Activated gamma-delta T cell treated with Interleukin-2 at 50 U/mL for 16 hours (primary cell): ENCODE measurements at regions not wholly inside any gene's neighbourhood (a gene's known extent, or its start where the extent isn't known, plus 50 kb on each side); places are given as distances from the start of the nearest gene placed in this dataset.
"Not testable (repeated sequence)": the region's sequence is repeated elsewhere in the genome, so short reads cannot be mapped to it uniquely, and the experiment has no call there.

Experiments used
- DNase-seq: peaks from one replicate; pipeline ENCODE4 v3.0.0-alpha.2; 2020

DNA sequence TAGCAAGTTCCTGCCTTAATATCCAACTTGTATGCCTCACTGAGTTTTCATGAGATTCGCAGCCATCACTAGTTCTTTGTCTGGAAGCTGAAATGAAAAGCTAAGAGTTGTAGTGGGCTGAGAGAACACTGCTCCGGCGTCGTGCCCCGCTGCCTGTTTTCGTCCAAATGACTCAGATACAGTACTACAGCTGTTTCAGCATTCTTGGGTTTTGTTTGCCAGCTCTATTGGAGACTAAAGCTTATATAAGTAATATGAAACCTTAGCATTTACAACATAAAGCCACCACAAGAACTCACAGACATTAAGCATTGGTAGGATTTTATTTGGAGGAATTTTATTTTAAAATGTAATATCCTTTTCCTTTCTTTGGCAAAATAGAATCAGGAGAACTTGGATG, 299.7 kb downstream of the DLEU7 start:
- no peak for DNase-seq

DNA sequence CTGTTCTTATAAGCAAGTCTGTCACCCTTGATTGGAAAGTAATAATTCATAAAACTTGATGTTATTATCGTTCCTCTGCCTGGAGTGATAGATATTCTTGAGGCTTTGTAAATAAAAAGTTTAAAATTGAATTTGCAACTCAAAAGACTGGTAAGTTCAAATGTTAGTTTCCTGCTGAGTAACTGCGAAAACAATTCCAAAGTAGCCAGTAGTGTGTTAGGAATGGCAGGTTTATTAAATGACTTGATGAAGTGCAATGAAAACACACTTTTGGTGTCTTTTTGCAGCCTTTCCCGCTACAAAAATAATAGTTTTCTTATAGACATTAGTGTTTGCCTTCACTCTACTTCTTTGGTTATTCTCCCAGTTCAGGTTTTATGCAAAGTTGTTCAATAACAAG, 299.3 kb downstream of the DLEU7 start:
- no peak for DNase-seq

DNA sequence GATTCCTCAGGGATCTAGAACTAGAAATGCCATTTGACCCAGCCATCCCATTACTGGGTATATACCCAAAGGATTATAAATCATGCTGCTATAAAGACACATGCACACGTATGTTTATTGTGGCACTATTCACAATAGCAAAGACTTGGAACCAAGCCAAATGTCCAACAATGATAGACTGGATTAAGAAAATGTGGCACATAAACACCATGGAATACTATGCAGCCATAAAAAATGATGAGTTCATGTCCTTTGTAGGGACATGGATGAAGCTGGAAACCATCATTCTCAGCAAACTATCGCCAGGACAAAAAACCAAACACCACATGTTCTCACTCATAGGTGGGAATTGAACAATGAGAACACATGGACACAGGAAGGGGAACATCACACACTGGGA, 296.3 kb downstream of the DLEU7 start:
- not testable (repeated sequence) for DNase-seq

DNA sequence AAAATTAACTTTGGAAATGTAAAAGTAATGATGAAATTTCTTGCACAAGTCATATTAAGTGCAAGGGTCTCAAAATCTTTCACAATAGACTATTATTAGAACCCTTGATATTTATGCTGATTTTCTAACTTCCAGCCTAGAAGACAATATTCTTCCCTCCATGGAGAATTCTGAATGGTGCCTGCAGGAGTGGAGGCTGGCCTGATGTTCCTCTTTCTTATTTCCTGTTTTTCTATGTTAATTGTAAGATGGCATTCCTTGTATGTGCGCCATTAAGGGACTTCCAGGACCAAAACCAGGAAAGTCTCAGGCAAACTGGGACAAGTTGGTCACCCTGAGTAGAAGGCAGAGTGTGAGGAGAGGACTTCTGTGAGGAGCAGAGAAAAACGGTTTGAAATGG, 294.9 kb downstream of the DLEU7 start:
- no peak for DNase-seq

DNA sequence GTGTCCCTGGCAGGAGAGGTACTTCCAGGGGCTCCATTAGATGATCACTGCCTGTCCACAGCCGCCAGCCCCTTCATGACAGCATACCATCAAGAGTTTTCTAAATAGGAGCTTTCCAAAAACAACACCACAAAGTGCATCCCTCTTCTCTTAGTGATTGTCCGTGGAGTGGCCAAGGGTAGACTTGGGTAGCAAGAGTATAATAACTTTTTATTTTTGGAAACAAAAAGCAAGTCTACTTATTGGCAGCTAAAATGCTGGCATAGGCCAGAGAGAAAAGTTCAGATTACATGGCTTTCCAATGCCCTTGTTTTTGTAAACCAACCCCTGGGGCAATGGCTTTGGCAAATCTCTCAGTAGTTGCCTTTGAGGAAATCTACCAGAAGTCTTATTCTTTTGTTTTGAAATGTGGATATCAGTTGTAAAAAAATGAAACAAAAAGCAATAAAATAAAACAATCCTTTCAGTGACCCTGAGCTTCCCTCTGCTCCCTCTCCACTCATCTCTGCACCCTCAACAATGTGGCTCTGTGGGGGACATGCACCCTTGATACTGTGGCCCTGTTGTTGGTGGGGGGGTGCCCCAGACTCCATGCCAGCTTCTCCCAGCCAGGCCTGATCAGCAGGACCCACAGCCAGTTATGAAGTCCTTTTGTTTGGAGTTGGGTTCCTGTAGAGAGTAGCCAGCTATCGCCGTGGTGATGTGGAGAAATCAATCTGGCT, 294.1 kb downstream of the DLEU7 start:
- no peak for DNase-seq

DNA sequence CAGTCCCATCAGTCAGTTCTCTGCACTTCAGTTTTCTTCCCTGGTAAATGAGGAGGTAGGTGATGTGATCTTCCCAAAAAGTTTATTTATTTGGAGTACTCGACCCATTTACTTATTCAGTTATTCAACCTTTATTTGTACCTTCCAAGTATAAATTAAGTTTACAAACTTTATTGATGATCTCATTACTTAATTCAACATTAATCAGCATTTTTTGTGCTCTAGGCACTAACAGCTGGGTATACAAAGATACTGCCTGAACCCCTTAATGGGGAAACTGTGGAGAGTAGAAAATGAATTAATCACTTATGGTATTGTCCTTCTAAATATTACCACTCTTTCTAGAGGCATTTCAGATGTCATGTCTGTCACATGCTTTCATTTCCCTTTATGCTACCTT, 293.3 kb downstream of the DLEU7 start:
- DNase-seq = no peak

DNA sequence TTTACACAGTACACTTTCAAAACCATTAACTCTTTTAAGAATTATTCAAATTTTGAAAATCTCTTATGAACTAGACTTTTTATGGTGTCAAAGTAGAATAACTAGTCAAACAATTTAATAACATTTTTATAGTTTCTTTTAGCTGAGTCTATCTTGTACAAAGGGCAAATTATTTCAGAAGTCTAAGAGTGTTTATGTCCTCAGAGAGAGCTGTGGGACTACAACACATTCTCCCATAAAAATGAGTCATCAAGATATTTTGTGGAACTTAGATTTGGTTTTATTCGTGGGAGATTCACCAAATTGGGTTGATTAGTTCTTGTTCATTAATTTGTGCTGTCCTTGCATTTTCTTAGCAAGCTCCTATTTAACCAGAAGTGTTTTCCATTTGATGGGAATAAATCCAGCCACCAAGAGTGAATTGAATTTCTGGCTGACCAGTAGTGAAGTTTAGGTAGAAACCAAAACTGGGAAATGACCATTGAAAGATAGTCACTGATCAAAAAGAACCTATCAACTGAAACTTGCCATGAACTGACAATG, 291.0 kb downstream of the DLEU7 start:
- no peak for DNase-seq

DNA sequence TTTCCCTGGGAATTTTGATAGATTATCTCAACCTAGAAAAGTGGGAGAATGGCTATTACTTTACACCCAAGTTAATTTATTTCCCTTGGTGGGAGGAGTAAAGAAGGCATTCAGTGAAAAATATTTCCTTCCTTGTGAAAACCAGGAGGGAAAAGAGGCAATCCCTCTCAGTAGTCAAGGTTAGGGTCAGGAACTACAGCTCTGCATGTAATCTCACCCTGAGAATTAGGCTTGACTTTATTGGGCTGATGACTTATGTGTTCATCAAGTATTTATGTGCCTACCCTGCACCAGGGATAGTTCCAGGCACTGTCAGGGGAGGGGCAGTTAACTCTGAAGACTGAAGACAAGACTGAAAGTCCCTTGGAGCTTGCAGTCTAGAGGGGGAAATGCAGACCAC, 281.8 kb downstream of the DLEU7 start:
- no peak for DNase-seq

DNA sequence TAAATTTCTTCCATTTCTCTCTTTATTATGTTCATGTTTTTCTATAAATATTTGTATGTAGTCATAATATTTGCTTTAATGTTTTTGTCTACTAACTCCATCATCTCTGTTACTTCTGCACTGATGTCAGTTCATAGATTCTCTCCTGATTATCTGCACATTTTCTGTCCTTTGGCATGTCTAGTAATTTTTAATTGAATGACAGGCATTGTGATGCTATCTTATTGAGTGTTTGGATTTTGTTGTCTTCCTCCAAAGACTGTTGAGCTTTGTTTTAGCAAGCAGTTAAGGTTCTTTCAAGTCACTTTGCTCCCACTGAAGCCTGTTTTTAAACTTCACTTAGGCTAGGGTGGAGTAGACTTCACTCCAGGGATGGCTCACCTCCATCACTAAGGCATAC, 276.8 kb downstream of the DLEU7 start:
- DNase-seq = no peak

DNA sequence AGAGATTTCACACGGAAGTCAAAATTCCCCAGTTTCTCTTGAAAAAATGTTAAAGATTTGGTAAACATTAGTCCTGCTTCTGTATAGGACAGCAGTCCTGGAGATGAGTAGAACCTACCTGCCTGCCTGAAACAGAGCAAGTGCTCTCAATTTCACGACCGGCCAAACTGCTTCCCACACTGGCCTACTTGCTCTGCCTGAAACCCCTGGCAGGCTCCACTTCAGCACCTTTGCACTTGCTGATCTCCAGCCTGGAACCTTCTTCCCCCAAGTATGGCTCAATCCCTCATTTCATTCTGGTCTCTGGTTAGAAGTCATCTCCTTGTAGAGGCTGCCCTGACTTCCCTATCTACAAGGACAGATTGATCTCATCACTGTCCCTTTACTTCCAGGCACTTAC, 271.4 kb downstream of the DLEU7 start:
- DNase-seq = no peak

DNA sequence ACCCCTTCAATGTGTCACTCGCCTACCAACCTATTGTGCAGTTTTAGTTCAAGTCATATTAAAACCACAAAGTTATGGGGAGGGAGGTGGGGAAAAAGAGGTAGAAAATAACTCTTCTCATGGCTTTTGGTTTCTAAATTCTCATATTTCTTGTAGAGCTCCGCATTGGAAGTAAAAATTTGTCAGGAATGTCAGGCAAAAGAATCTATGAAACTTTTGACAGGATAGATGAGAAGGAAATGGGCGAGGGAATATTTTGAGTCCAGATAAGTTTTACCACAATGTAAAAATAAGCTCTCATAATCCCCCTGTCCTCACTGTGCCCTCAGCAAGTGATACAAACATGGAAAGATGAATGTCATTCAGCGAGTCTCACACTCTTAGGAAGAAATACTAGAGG, 270.4 kb downstream of the DLEU7 start:
- DNase-seq = no peak

DNA sequence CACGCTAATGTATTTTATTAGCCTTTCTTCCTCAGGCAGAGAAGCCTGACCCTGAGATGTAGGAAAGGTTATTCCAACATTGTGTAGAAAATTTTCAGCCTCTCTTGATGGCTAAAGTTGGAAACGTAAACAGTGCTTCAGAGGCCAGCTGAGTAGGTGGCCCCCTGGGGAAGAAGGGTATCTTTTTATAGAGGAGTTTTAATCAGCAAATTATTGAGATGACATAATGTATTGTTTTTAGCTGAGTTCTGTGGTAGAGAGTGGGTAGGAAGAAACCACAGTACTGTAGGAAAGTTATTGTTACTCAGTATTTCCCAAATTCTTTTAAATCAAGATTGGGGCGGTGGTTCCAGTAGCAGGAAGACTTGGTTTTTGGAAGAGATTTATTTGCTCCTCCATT, 268.8 kb downstream of the DLEU7 start:
- no peak for DNase-seq

DNA sequence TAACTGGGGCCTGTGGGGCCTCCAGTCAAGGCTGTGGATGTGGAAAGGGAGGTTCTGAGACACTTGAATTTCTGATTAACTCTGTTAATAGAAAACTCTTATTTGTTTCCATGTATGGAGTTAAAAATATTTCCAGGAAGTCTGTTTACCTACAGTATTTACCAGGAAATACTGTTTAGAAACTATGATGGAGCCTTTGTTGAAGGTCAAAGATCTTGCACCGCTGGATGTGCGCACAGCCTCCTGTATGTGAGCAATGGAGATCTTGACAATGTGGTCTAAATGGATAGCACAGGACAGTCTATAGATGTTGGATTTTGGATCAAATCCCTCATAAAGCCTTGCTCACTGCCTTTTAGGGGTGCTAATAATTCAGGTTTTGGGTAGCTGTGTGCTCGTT, 268.4 kb downstream of the DLEU7 start:
- no peak for DNase-seq

DNA sequence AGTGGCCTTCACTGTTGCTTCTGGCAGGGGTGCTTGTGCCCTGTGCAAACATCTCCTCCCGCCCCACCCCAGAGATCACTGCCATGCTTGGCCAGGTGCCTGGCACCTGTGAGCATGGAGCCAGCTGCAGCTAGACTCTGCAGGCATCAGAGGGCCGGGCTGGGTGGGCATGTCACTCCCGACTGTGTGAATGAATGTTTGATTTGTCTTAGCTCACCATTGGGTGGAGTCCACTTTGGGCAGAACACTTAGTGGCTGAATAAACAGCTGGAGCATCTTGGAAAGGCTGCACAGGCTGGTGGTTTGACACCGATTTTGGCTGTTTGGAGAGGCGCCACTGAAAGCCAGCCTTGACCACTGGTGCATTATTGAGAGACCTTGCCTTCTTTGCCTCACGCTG, 267.3 kb downstream of the DLEU7 start:
- DNase-seq = no peak

DNA sequence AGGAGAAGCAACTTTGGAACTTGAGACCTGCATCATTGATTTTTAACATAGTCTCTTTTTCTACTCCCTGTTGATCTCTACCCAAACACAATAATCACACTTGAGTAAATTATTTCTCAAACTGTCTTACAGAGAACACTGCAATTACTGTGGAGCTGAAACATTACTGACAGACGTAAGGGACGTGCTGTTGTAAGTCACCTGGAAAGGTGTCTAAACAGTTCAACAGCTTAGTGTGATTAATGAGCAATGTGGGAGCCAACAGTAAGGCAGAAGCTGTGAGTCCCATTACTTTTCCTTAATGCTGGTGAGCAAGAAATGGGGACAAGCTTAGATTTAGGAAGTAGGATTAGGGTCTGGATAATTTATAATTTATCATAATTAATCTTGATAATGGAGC, 265.7 kb downstream of the DLEU7 start:
- no peak for DNase-seq

DNA sequence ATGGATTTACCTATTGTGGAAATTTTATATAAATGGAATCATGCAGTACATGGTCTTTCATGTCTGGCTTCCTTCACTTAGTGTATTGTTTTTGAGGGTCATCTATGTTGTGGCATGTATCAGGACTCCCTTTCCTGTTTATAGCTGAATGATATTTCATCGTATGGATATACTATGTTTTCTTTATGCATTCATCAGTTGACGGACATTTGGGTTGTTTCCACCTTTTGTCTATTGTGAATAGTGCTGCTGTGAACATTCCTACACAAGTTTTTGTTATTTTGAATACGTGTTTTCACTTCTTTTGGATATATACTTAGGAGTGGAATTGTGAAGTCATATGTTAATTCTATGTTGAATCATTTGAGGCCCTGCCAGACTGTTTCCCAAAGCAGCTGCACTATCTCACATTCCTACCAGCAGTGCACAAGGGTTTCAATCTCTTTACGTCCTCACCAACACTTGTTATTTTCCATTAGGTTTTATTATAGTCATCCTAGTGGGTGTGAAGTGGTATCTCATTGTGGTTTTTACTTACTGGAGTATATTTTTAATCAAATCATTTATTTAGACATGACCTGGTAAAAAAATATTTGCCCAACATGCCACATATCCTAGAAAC, 262.7 kb downstream of the DLEU7 start:
- DNase-seq = no peak

DNA sequence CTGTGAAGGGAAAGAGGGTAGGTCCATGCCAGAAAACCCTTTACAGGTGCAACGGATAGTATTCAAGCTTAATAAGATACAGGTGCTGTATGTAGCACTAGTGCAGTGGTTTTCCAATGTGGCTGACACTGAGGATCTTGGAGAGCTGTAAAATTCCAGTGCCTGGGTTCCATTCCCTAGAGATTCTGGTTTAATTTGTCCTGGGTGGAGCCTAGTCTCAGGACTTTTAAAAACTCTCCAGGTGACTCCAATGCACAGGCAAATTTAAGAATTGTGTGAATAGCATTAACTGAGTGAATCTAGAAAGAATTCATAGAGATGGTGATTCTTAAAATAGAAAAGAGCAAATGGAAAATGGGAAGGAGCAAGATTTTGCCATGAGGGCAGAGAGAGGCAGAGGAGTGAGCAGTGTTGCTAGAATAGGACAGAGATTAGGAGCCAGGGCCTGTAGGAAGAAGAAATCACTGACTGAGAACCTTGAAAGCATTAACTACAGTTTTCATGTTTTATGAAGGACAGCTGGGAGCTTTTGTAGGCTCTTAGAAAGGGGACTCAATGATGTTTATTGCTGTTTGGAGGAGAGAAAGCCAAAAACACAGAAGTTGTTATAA, 261.8 kb downstream of the DLEU7 start:
- no peak for DNase-seq

DNA sequence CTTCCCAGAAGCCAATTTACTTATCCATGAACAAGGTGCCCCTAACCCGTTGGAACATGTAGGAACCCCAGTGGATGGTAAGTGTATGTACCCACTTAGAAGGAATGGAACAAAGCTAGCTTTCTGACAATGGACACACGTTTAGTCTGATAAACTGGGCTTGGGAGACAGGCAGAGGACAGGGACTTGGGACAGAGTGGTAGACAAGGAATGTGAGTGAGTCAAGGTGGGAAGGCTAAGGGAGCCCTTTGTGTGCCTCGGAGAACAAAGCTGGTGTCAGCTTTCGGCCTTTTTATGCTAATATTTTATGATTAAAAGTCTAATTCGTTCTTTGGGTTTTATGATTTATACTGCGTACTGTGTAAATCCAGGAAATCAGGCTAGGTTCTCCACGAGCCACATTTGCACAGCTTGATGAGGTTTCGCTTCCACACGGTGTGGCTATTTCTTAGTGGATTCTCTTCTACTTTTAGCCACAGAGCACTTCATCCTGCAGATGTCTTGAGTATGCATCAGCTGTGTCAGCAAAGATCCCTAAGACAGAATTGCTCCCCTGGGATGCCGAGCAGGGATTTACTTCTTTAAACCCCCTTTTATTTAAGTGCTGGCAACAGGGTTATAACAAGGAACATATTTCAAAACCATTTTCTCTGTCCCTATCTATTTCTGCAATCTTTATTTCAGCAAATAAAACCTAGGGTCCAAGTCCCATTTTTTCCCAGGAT, 258.5 kb downstream of the DLEU7 start:
- DNase-seq = no peak

DNA sequence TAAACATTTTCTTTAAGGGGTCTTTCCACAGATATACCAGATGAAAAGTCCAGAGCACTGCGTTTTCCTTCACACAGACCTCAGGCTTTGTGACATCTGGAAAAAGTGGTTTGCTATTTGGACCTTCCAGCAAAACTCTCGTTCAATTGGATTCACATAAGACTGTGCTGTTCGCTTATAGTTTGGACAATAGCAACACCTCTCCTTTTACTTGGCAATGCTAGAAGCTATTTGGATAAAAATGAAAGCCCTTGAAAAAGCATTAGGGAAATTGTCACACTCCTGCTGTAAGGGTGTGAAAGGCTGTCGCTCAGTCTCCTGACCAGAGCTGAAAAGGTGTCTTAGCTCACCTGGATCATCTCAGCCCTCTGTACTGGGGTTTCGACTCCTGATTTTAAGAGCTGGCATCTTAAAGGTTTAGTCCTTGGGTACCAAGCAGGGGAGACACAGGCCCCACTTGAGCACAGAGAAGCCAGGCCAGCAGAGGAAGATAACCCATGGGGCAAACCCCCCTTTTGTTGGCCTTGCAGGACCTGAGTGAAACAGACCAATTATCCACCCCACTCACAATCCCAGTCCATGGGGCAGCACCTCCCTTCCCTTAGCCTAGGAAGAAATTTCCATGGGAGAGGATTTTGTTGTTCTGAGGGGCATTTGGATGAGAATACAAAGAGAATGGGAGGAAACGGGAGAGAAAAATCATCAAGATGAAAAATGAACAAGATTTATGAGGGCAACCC, 257.6 kb downstream of the DLEU7 start:
- DNase-seq = no peak

DNA sequence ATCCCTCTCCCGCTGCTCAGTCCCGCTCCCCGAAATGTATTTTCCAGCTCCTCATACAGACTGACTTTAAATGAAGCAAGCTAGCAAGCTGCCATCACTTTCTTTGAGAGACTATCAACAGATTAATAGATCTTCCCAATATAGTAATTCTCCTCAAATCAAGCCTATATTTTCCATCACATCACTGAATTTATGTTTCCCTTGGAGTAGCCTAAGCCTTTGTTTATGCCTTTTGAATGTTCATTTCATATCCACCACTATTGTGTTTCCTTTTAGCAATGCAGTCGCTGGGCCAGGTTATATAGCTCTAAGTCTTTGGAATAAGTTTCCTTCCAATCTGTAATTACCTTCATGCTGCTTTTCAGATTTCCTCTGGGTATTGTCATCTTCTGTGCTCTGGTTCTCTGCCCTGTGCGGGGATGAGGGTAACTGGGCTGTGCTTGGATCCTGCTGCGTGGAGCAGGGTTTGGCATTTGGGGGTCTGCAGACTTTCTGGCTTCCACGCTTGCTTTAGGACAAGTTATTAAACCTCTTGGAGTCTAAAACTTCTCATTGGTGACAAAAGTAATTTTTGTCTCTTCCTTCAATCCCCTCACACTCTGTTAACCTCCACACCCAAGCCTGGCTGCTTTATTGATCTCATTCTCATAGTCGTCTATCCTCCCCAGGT, 256.9 kb downstream of the DLEU7 start:
- DNase-seq = no peak

DNA sequence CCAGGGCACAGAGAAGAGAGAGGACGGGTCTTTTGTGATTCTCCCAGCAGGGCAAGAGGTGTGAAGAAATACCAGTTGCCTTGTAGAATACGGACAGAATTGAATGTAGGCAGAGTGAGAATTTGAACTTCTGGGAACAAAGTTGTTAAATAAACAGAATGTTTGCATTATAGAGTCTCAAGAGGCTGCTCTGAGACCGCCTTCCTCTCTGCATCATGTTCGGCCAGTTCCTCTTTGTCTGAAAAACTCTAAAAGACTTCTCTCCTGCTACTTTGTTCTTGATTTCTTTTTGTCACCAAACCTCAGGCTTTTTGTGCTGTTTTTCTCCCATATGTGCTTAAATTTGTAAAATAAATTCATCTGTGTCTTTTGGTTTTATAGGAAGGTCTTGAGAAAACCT, 256.4 kb downstream of the DLEU7 start:
- DNase-seq = no peak

DNA sequence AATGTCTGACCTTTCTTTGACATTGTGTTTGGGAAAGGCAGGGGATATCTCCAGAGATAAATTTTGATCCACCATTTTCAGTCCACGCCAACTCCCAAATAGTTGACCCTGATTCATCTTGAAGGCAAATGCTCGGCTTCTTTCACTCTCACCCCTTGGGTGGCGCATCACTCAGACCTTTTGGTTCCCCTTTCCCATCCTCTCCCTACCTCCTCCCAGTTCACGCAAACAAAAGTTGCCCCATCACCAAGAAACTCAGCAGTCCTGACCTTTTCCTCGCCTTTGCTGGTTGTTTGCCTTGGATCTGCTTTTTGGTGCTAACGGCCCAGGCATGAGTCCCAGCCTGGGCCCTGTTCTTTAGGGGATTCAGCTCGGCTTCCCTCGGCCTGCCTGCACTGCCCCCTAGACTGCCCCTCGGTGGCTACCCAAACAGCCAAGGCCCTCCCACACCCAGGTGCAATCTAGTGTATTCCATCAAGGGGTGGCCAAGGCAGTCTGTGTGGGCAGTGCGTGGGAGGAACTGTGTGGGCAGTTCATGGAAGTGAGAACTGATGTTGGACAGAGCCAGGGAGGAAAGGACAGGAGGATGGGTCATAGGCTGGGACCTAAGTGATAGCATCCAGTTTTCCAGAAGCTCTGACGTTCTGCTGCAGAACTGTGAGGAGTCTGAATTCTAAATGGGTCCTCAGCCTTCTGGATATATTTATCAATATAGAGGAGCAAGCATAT, 255.7 kb downstream of the DLEU7 start:
- DNase-seq = no peak
